ENCODE measurements at regions not wholly inside any gene's neighbourhood (a gene's known extent, or its start where the extent isn't known, plus 50 kb on each side); places are given as distances from the start of the nearest gene placed in this dataset.

- no peak overlapping the region for H3K4me3 ChIP-seq (ENCODE audit: low read depth, low read length)
- TF ChIP-seq MYC (IDR thresholded peaks at IDR 0.05; ENCODE audit: low read depth, low read length) (no peak), MAX (IDR thresholded peaks at IDR 0.05; ENCODE audit: low read depth, low read length) (no peak), POLR2A (IDR thresholded peaks at IDR 0.05; ENCODE audit: extremely low read depth, insufficient read length) (no peak), CTCF (IDR thresholded peaks at IDR 0.05; ENCODE audit: low read depth, low read length) (no peak)
- no peak for DNase-seq (ENCODE audit: low read depth)
These were observed 163.9 kb upstream of the NOCT start for GRCh38 chr4:138851391-138852335.

GRCh38 chr4:138845664-138846063, 169.9 kb upstream of the NOCT start:
- no peak for DNase-seq (ENCODE audit: low read depth)
- TF ChIP-seq MYC (IDR thresholded peaks at IDR 0.05; ENCODE audit: low read depth, low read length) (no peak), POLR2A (IDR thresholded peaks at IDR 0.05; ENCODE audit: extremely low read depth, insufficient read length) (no peak), MAX (IDR thresholded peaks at IDR 0.05; ENCODE audit: low read depth, low read length) (no peak), CTCF (IDR thresholded peaks at IDR 0.05; ENCODE audit: low read depth, low read length) (no peak)
- no peak overlapping the region for H3K4me3 ChIP-seq (ENCODE audit: low read depth, low read length)

- TF ChIP-seq MYC (IDR thresholded peaks at IDR 0.05; ENCODE audit: low read depth, low read length) (no peak), MAX (IDR thresholded peaks at IDR 0.05; ENCODE audit: low read depth, low read length) (no peak), CTCF (IDR thresholded peaks at IDR 0.05; ENCODE audit: low read depth, low read length) (no peak), POLR2A (IDR thresholded peaks at IDR 0.05; ENCODE audit: extremely low read depth, insufficient read length) (no peak)
- no peak for DNase-seq (ENCODE audit: low read depth)
These were observed 170.5 kb upstream of the NOCT start for GRCh38 chr4:138845054-138845453.

GRCh38 chr4:138843616-138844015, 172.0 kb upstream of the NOCT start:
- no peak for DNase-seq (ENCODE audit: low read depth)
- no peak for TF ChIP-seq CTCF (IDR thresholded peaks at IDR 0.05; ENCODE audit: low read depth, low read length)
- TF ChIP-seq MYC (IDR thresholded peaks at IDR 0.05; ENCODE audit: low read depth, low read length) = no peak
- no peak for TF ChIP-seq POLR2A (IDR thresholded peaks at IDR 0.05; ENCODE audit: extremely low read depth, insufficient read length)
- no peak for TF ChIP-seq MAX (IDR thresholded peaks at IDR 0.05; ENCODE audit: low read depth, low read length)
- no peak overlapping the region for H3K4me3 ChIP-seq (ENCODE audit: low read depth, low read length)

More at GRCh38 chr4:138845054-138845453, 170.5 kb upstream of the NOCT start:
- no peak overlapping the region for H3K4me3 ChIP-seq (ENCODE audit: low read depth, low read length)

GRCh38 chr4:138841343-138841742, 174.2 kb upstream of the NOCT start:
- H3K4me3 ChIP-seq (ENCODE audit: low read depth, low read length) = no peak overlapping the region
- TF ChIP-seq POLR2A (IDR thresholded peaks at IDR 0.05; ENCODE audit: extremely low read depth, insufficient read length) (no peak), CTCF (IDR thresholded peaks at IDR 0.05; ENCODE audit: low read depth, low read length) (no peak), MYC (IDR thresholded peaks at IDR 0.05; ENCODE audit: low read depth, low read length) (no peak), MAX (IDR thresholded peaks at IDR 0.05; ENCODE audit: low read depth, low read length) (no peak)
- no peak for DNase-seq (ENCODE audit: low read depth)
